GM21529 (cell line): ENCODE measurements at regions not wholly inside any gene's neighbourhood (a gene's known extent, or its start where the extent isn't known, plus 50 kb on each side); places are given as distances from the start of the nearest gene placed in this dataset.
"Not testable (repeated sequence)": the region's sequence is repeated elsewhere in the genome, so short reads cannot be mapped to it uniquely, and the experiment has no call there.

ENCODE experiments used
- ATAC-seq: cut with Tn5 transposase; IDR thresholded peaks from one replicate; pipeline ENCODE4 v1.9.1; 2021; ENCODE audit not compliant: unreplicated experiment

DNA sequence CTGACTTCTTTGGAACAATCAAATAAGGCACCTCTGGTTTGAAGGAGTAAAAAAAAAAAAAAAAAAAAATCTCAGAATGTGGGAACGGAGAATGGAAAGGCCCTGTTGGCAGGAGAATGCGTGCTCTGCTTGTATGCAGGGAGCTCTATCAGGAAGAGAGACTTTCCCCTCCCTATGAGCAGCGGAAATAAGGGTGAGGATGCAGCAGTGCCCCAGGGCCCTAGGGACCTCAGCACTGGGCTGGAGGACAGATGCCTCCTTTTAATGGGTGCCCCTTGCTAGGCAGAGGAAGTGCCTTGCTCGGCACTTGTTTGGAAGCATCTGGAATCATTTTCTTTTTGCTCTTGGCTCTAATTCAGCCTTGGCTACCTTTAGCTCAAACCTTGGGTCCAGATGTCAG, 283.4 kb upstream of the NBPF12 start:
- not testable (repeated sequence) for ATAC-seq

- not testable (repeated sequence) for ATAC-seq
These were observed 292.0 kb upstream of the NBPF12 start for GRCh38 chr1:146645978-146646604.

DNA sequence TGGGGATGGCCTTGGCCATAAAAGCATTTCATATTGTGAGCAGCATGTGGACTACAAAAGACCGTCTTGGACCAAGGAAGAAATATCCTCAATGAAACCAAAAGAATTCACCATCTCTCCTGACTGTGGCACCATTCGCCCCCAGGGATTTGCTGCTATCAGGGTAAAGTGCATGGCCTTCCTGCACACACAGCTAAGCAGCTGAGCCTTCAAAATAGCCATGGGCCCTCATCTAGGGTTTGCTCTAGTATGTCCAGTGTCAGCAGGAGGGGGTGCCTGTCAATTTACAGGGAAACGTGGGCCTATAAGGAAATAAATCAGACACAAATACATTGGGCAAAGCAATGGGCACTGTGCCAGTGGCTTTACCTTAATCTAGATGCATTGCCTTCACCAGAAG, 296.6 kb upstream of the NBPF12 start:
- ATAC-seq: not testable (repeated sequence)

GRCh38 chr1:146640671-146641070, 297.5 kb upstream of the NBPF12 start:
- ATAC-seq: not testable (repeated sequence)

GRCh38 chr1:146630302-146630701, 307.8 kb upstream of the NBPF12 start:
- not testable (repeated sequence) for ATAC-seq

GRCh38 chr1:146618582-146618981, 319.5 kb upstream of the NBPF12 start:
- not testable (repeated sequence) for ATAC-seq

DNA sequence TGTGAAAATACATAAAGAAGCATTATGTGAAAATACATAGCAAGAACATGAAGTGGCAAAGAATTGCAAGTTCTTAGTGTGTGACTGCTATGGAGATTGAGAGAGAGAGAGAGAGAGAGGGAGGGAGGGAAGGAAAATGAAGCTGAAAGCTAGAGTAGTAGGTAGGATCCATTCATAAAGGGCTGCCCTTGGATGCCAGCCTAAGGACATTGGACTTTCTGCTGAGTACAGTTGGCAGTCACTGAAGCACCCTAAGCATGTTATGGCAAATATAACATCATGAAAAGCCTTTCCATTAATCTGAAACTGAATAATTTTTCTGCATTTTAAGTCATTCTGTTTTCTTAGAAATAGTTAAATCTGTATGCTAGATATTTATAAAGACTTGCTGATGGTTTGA, 333.4 kb upstream of the NBPF12 start:
- ATAC-seq: not testable (repeated sequence)

GRCh38 chr1:146600720-146601307, 337.3 kb upstream of the NBPF12 start:
- not testable (repeated sequence) for ATAC-seq

GRCh38 chr1:146599906-146600305, 338.2 kb upstream of the NBPF12 start:
- not testable (repeated sequence) for ATAC-seq

DNA sequence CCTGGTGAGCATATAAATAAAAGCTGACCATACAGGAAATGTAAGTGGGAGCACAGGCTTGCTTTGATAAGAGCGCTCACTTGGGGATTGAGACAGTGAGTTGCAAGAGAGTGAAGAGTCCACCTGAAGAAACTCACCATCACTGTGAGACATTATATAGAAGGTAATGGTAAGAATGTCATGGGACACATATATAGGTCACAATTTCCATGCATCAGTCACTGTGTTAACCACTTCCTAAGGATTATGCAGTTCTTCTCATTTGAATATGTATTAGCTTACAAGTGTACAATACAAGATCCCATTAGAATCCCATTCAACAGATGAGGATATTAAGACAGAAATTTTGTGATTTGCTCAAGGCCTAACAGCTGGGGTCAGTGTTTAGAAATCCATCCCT, 352.4 kb upstream of the NOTCH2NLA start:
- ATAC-seq: not testable (repeated sequence)

GRCh38 chr1:146567541-146567940, 338.7 kb upstream of the NOTCH2NLA start:
- not testable (repeated sequence) for ATAC-seq

GRCh38 chr1:146558032-146558431, 329.2 kb upstream of the NOTCH2NLA start:
- not testable (repeated sequence) for ATAC-seq

- not testable (repeated sequence) for ATAC-seq
These were observed 327.6 kb upstream of the NOTCH2NLA start for GRCh38 chr1:146556405-146556804.

- not testable (repeated sequence) for ATAC-seq
These were observed 323.6 kb upstream of the NOTCH2NLA start for GRCh38 chr1:146552414-146552813.

DNA sequence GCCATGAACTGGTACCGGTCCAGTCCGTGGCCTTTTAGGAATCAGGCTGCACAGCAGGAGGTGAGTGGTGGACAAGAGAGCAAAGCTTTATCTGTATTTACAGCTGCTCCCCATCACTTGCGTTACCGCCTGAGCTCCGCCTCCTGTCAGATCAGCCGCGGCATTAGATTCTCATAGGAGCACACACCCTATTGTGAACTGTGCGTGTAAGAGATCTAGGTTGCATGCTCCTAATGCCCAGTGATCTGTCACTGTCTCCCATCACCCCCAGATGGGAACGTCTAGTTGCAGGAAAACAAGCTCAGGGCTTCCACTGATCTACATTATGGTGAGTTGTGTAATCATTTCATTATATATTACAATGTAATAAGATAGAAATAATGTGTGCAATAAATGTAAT, 319.9 kb upstream of the NOTCH2NLA start:
- ATAC-seq: not testable (repeated sequence)

GRCh38 chr1:146546189-146546588, 317.4 kb upstream of the NOTCH2NLA start:
- not testable (repeated sequence) for ATAC-seq

DNA sequence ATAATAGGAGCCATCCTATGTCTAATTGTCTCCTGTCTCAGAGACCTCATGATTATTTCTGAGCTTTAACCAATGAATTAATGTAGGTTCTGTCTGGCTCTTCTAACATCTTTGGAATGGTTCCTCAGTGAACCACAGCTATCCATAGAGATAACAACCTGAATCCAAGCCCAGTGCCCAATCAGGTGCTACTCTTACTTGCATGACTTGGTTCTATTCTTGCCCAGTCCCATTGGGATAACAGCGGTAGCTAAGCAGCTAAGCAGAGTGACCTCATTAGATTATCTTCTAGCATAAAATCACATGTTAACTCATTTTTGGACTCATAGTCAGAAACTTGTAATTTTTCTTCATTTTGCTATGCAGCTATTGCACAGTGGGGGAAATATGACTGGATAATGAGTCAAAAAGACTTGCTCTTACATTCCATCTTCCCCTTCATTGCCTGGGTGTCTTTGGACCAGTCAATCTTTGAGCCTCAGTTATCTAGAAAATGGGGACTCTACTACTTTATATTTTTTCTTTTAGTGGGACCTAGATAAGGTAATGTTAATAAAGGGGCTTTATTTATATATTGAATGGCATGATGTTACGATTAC, 309.1 kb upstream of the NOTCH2NLA start:
- ATAC-seq: not testable (repeated sequence)

GRCh38 chr1:146536028-146536427, 307.2 kb upstream of the NOTCH2NLA start:
- ATAC-seq: not testable (repeated sequence)

DNA sequence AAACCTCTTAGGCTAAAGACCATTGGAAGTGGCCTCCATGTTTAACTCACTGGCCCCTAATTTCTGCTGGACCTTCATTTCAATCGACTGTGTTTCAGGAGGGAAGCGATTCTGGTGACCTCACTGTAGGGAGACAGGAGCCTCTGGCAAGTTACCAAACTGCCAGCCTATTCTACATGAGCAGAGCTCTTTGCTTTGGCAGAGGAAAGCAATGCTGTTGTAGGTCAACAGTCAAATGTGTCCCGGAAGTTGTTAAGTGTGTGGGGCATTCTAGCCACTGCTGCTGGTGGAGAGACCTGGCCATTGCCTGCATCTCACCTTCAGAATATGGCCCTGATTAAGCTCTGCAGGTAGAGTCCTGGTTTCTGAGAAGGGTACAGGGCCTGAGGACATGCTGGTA, 306.8 kb upstream of the NOTCH2NLA start:
- not testable (repeated sequence) for ATAC-seq

GRCh38 chr1:146530958-146531357, 302.1 kb upstream of the NOTCH2NLA start:
- not testable (repeated sequence) for ATAC-seq

GRCh38 chr1:146522812-146523211, 294.0 kb upstream of the NOTCH2NLA start:
- ATAC-seq: not testable (repeated sequence)

- not testable (repeated sequence) for ATAC-seq
These were observed 293.5 kb upstream of the NOTCH2NLA start for GRCh38 chr1:146522345-146522744.
